ENCODE measurements at regions not wholly inside any gene's neighbourhood (a gene's known extent, or its start where the extent isn't known, plus 50 kb on each side); places are given as distances from the start of the nearest gene placed in this dataset.

- TF ChIP-seq CTCF (conservative IDR thresholded peaks at IDR 0.05 in 1 of 2, IDR thresholded peaks at IDR 0.05 in 1 of 2; ENCODE audit: low read depth in 1 of 2, low read length in 2 of 2) (no peak), EZH2 (IDR thresholded peaks at IDR 0.05; ENCODE audit: low read length, missing control alignments) (no peak)
Observed at GRCh38 chr4:127579821-127580220, 52.9 kb upstream of the INTU start.

Measured in fibroblast of lung (primary cell).